K562 (cell line): ENCODE measurements at regions not wholly inside any gene's neighbourhood (a gene's known extent, or its start where the extent isn't known, plus 50 kb on each side); places are given as distances from the start of the nearest gene placed in this dataset.

ENCODE experiments used
- ATAC-seq: fragments of 200-7000 bp; cut with Tn5 transposase; 3 replicates; pipeline ENCODE4 v1.9.1; 2020; ENCODE audit warnings: moderate library complexity
- BruUV-seq: library from RNA; stranded (reverse); fragments of 400-500 nt; replicated peaks from 2 replicates; lab custom pipeline; 2021; lab: Mats Ljungman, UMichigan
- CTCF ChIA-PET: fragments of 300-600 bp; formaldehyde crosslinking; extraction: SDS; loops from one replicate; lab custom pipeline; 2021; ENCODE audit warnings: low intra/inter-chr PET ratio; lab: Yijun Ruan, JAX
- POLR2A ChIA-PET: fragments of 300-600, 350-650 bp; sonication (Branson Sonifier 250); formaldehyde crosslinking; extraction: SDS; loops from one replicate; lab custom pipeline; 2021; ENCODE audit warnings: antibody characterized with exemption, inconsistent platforms; lab: Yijun Ruan, JAX
- DNase-seq, 4 experiments: peaks; one replicate each; pipeline versions ENCODE4 v3.0.0 to v3.0.0-alpha.2; 2011 to 2018; ENCODE audit warnings: low spot score in 3 of 4, mixed read lengths in 3 of 4; ENCODE audit errors: extremely low read depth in 1 of 4
- FAIRE-seq: peaks from 2 replicates; lab custom pipeline; 2011; peaks lifted over from hg19 to GRCh38; lab: Jason Lieb, UNC
- H2AFZ ChIP-seq: 2 replicates; pipeline ENCODE4 v1.6.0; 2011; ENCODE audit warnings: low read depth, low read length, control low read depth, inconsistent platforms
- H3K27ac ChIP-seq: fragments of 200-600 bp; 3 replicates; pipeline ENCODE4 v1.8.0; 2011; ENCODE audit warnings: low read depth, mild to moderate bottlenecking, control low read depth, inconsistent platforms, low read length, moderate library complexity, mixed read lengths; ENCODE audit errors: extremely low read depth
- H3K27me3 ChIP-seq, 2 experiments: fragments of 300-600 bp in 1 of 2; 2 replicates in 1 of 2; 3 replicates in 1 of 2; pipeline versions ENCODE4 v1.6.0 to v1.8.0; 2011; ENCODE audit warnings: inconsistent platforms in 2 of 2, low read length in 2 of 2, mild to moderate bottlenecking in 1 of 2, mixed read lengths in 1 of 2, moderate library complexity in 1 of 2; ENCODE audit not compliant: control insufficient read depth in 2 of 2, insufficient read depth in 2 of 2
- H3K36me3 ChIP-seq: fragments of 300-600 bp; 3 replicates; pipeline ENCODE4 v1.8.0; 2011; ENCODE audit warnings: mild to moderate bottlenecking, low read length, inconsistent platforms; ENCODE audit not compliant: control insufficient read depth, insufficient read depth
- H3K4me1 ChIP-seq, 2 experiments: fragments of 200-600 bp in 1 of 2; replicated peaks in 1 of 2; 2 replicates in 1 of 2; 3 replicates in 1 of 2; pipeline versions ENCODE4 v1.5.1 to v1.8.0; 2011; ENCODE audit warnings: inconsistent platforms in 2 of 2, low read length in 2 of 2, mild to moderate bottlenecking in 1 of 2, mixed read lengths in 1 of 2, moderate library complexity in 1 of 2; ENCODE audit not compliant: control insufficient read depth in 2 of 2, insufficient read depth in 2 of 2
- H3K4me2 ChIP-seq: 2 replicates; pipeline ENCODE4 v1.6.1; 2011; ENCODE audit warnings: low read length, control low read depth, inconsistent platforms, mixed read lengths; ENCODE audit not compliant: insufficient read depth
- H3K4me3 ChIP-seq: fragments of 200-600 bp; sonication (generic), shearing (Covaris generic); 2 replicates; pipeline ENCODE4 v1.5.1; 2016; ENCODE audit warnings: control low read depth, inconsistent platforms
- H3K79me2 ChIP-seq: fragments of 200-600 bp; 3 replicates; pipeline ENCODE4 v1.8.0; 2011; ENCODE audit warnings: low read length, inconsistent platforms; ENCODE audit not compliant: control insufficient read depth, insufficient read depth
- H3K9ac ChIP-seq, 2 experiments: 2 replicates each; pipeline versions ENCODE4 v1.6.0 to v1.6.1; 2011; ENCODE audit warnings: low read depth in 2 of 2, low read length in 2 of 2, control low read depth in 1 of 2, inconsistent platforms in 1 of 2, mild to moderate bottlenecking in 1 of 2, mixed read lengths in 1 of 2; ENCODE audit not compliant: insufficient read depth in 1 of 2
- H3K9me1 ChIP-seq: one replicate; pipeline ENCODE4 v1.6.0; 2011; ENCODE audit warnings: inconsistent platforms, mild to moderate bottlenecking, low read length, moderate library complexity; ENCODE audit not compliant: control insufficient read depth, insufficient read depth
- H3K9me3 ChIP-seq: replicated peaks from 2 replicates; pipeline ENCODE4 v1.5.1; 2011; ENCODE audit warnings: low read depth, low read length, inconsistent platforms; ENCODE audit not compliant: control insufficient read depth, insufficient read depth
- H4K20me1 ChIP-seq: replicated peaks from 2 replicates; pipeline ENCODE4 v1.6.1; 2011; ENCODE audit warnings: low read length, inconsistent platforms, mixed read lengths; ENCODE audit not compliant: control insufficient read depth, insufficient read depth
- CBFA2T3 ChIP-seq: fragments of 450-650 bp; IDR thresholded peaks from 2 replicates; pipeline ENCODE4 v1.6.1; 2017
- FOXP1 ChIP-seq: sonication (generic); formaldehyde crosslinking; IDR thresholded peaks from 2 replicates; pipeline ENCODE4 v1.8.0; 2022; ENCODE audit warnings: mild to moderate bottlenecking, missing genetic modification reagents
- HMG20B ChIP-seq: fragments of 250-450 bp; sonication (Bioruptor Pico); IDR thresholded peaks from 2 replicates; pipeline ENCODE4 v1.5.0; 2021; ENCODE audit warnings: mild to moderate bottlenecking
- HNRNPK ChIP-seq: fragments of 200-400 bp; formaldehyde crosslinking; IDR thresholded peaks from one replicate; pipeline ENCODE4 v1.6.1; 2018; ENCODE audit warnings: mild to moderate bottlenecking, low read depth, low read length; ENCODE audit not compliant: poor library complexity, severe bottlenecking
- KAT7 ChIP-seq: sonication (generic); formaldehyde crosslinking; IDR thresholded peaks from 2 replicates; pipeline ENCODE4 v1.8.0; 2022; ENCODE audit warnings: missing genetic modification reagents, mild to moderate bottlenecking, borderline replicate concordance
- RBBP5 ChIP-seq: fragments of 200-600 bp; sonication (generic); IDR thresholded peaks from 2 replicates; pipeline ENCODE4 v1.6.1; 2012; ENCODE audit warnings: borderline replicate concordance, mild to moderate bottlenecking, low read length, control low read depth, inconsistent platforms; ENCODE audit not compliant: insufficient read depth, poor library complexity, severe bottlenecking
- RBM34 ChIP-seq: fragments of 200-400 bp; formaldehyde crosslinking; IDR thresholded peaks from 2 replicates; pipeline ENCODE4 v1.6.1; 2018; ENCODE audit warnings: low read length, borderline replicate concordance; ENCODE audit not compliant: insufficient read depth
- RFX5 ChIP-seq: IDR thresholded peaks from 2 replicates; pipeline ENCODE4 v1.6.1; 2011; ENCODE audit warnings: low read depth, mild to moderate bottlenecking, improper control_type of control experiment, low read length
- SIRT6 ChIP-seq: IDR thresholded peaks from one replicate; pipeline ENCODE4 v1.6.1; 2012; ENCODE audit warnings: low read depth, mild to moderate bottlenecking, control low read depth, inconsistent platforms, low read length, moderate library complexity
- SMARCA4 ChIP-seq: fragments of 450-650 bp; IDR thresholded peaks from 2 replicates; pipeline ENCODE4 v1.6.1; 2016
- SMARCA5 ChIP-seq: fragments of 450-650 bp; IDR thresholded peaks from 2 replicates; pipeline ENCODE4 v1.6.1; 2016
- ZNF586 ChIP-seq: fragments of 450-650 bp; formaldehyde crosslinking; conservative IDR thresholded peaks from 2 replicates; pipeline ENCODE4 v1.4.0; 2020; ENCODE audit warnings: mild to moderate bottlenecking, moderate library complexity
- in situ Hi-C: fragments of 300-500 bp; cut with MboI; formaldehyde crosslinking; loops from 4 replicates; pipeline ENCODE4 v1.15.0; 2018; ENCODE audit warnings: inconsistent platforms, mixed read lengths
- intact Hi-C: fragments of 100-400 bp; cut with micrococcal nuclease; formaldehyde crosslinking; loops from 2 replicates; pipeline ENCODE4 v1.14.2; 2022
- TF ChIP-seq, protein P1 (sequence below), 3 experiments: IDR thresholded peaks in 2 of 3; conservative IDR thresholded peaks in 1 of 3; 2 replicates each; pipeline ENCODE4 v1.5.1; 2011 to 2012; ENCODE audit warnings: low read length in 3 of 3, mild to moderate bottlenecking in 3 of 3, control low read depth in 2 of 3, improper control_type of control experiment in 1 of 3, inconsistent platforms in 1 of 3, low read depth in 1 of 3, mixed read lengths in 1 of 3, moderate library complexity in 1 of 3; ENCODE audit not compliant: insufficient read depth in 2 of 3

GRCh38 chr14:49955024-49955423 is 62.1 kb downstream of the ARF6 start:
- no peaks in the 10 kb centered on the region for H3K9me3 ChIP-seq
- TF ChIP-seq RFX5 (no peak), RBM34 (no peak), KAT7 (no peak), HMG20B (CRISPR knock-in tag) (no peak), SMARCA4 (no peak), FOXP1 (CRISPR knock-in tag) (no peak), ZNF586 (CRISPR knock-in tag) (no peak), SMARCA5 (no peak), RBBP5 (no peak), HNRNPK (no peak), SIRT6 (no peak), CBFA2T3 (no peak)
- TF ChIP-seq, protein P1, sequence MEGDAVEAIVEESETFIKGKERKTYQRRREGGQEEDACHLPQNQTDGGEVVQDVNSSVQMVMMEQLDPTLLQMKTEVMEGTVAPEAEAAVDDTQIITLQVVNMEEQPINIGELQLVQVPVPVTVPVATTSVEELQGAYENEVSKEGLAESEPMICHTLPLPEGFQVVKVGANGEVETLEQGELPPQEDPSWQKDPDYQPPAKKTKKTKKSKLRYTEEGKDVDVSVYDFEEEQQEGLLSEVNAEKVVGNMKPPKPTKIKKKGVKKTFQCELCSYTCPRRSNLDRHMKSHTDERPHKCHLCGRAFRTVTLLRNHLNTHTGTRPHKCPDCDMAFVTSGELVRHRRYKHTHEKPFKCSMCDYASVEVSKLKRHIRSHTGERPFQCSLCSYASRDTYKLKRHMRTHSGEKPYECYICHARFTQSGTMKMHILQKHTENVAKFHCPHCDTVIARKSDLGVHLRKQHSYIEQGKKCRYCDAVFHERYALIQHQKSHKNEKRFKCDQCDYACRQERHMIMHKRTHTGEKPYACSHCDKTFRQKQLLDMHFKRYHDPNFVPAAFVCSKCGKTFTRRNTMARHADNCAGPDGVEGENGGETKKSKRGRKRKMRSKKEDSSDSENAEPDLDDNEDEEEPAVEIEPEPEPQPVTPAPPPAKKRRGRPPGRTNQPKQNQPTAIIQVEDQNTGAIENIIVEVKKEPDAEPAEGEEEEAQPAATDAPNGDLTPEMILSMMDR (IDR thresholded peaks at IDR 0.05 in 2 of 3, conservative IDR thresholded peaks at IDR 0.05 in 1 of 3; ENCODE audit: insufficient read depth in 2 of 3, low read depth in 1 of 3, low read length in 3 of 3) = no peak
- TF ChIP-seq, all 486 proteins: peak for 0
- DNase-seq (no peak), FAIRE-seq (no peak), ATAC-seq (no peak)
- in situ Hi-C loops = no loop called here
- POLR2A ChIA-PET = interaction anchor here (0.6 kb wide), 1 partner anchor 9 kb away, joined by 3 read pairs; no protein-coding TSS in a partner anchor
- H3K4me1 ChIP-seq = no peaks in the 10 kb centered on the region
- H3K4me2 ChIP-seq = no peak overlapping the region
- CTCF ChIA-PET = no interaction called here
- no TSS peak for BruUV-seq
- no peak overlapping the region for H3K27ac ChIP-seq
- no peaks in the 10 kb centered on the region for H4K20me1 ChIP-seq
- no peaks in the 10 kb centered on the region for H3K9me1 ChIP-seq
- intact Hi-C loops = no loop called here
- no peak overlapping the region for H3K9ac ChIP-seq
- H3K36me3 ChIP-seq = no peaks in the 10 kb centered on the region
- no peaks in the 10 kb centered on the region for H3K79me2 ChIP-seq
- no peak overlapping the region for H2AFZ ChIP-seq
- H3K4me3 ChIP-seq = no peak overlapping the region
- H3K27me3 ChIP-seq = no peaks in the 10 kb centered on the region
